Parathyroid adenoma (tissue), 2 donors: ENCODE measurements at regions not wholly inside any gene's neighbourhood (a gene's known extent, or its start where the extent isn't known, plus 50 kb on each side); places are given as distances from the start of the nearest gene placed in this dataset.

Experiments
- H2AFZ ChIP-seq: fragments of 300-600 bp; sonication (generic); one replicate; pipeline ENCODE4 v1.7.0; 2017; ENCODE audit warnings: antibody characterized with exemption, mild to moderate bottlenecking
- H3K27ac ChIP-seq: fragments of 300-600 bp; sonication (generic); one replicate; pipeline ENCODE4 v1.7.0; 2017
- H3K27me3 ChIP-seq: fragments of 300-600 bp; sonication (generic); one replicate; pipeline ENCODE4 v1.7.0; 2017; ENCODE audit warnings: low read length; ENCODE audit not compliant: control insufficient read depth, insufficient read depth
- H3K36me3 ChIP-seq: fragments of 300-600 bp; sonication (generic); one replicate; pipeline ENCODE4 v1.7.0; 2017; ENCODE audit warnings: low read length; ENCODE audit not compliant: control insufficient read depth, insufficient read depth
- H3K4me1 ChIP-seq: fragments of 300-600 bp; sonication (generic); one replicate; pipeline ENCODE4 v1.7.0; 2017; ENCODE audit warnings: control low read depth
- H3K4me2 ChIP-seq: fragments of 300-600 bp; sonication (generic); one replicate; pipeline ENCODE4 v1.7.0; 2017; ENCODE audit warnings: low read length
- H3K4me3 ChIP-seq: fragments of 300-600 bp; sonication (generic); one replicate; pipeline ENCODE4 v1.7.0; 2017; ENCODE audit warnings: low read depth, low read length
- H3K79me2 ChIP-seq: fragments of 300-600 bp; sonication (generic); one replicate; pipeline ENCODE4 v1.7.0; 2017; ENCODE audit warnings: control low read depth
- H3K9ac ChIP-seq: fragments of 300-600 bp; sonication (generic); one replicate; pipeline ENCODE4 v1.7.0; 2017; ENCODE audit warnings: mild to moderate bottlenecking
- H3K9me3 ChIP-seq: fragments of 300-600 bp; sonication (generic); one replicate; pipeline ENCODE4 v1.7.0; 2017; ENCODE audit warnings: low read length; ENCODE audit not compliant: control insufficient read depth
- TF ChIP-seq, protein P1 (sequence below): fragments of 300-600 bp; sonication (generic); IDR thresholded peaks from one replicate; pipeline ENCODE4 v1.7.0; 2017; ENCODE audit warnings: antibody characterized with exemption, mild to moderate bottlenecking
- donor health status: primary hyperparathyroidism.

DNA sequence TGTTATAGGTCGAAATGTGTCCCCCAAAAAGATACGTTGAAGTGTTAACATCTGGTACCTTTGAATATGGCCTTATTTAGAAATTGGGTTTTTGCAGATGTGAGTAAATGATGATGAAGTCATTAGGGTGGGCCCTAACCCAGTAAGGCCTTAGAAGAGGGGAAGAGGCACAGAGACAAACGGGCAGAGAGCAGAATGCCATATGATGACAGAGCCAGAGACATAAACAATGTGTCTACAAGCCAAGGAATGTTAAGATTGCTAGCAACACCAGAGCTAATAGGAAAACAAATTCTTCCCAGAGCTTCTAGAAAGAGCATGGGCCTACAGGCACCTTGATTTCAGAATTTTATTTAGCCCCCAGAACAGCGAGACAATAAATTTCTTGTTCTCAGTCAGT is 693.1 kb upstream of the NECTIN3 start:
- Histone ChIP-seq H2AFZ (no peak overlapping the region), H3K27ac (no peak overlapping the region), H3K4me1 (no peaks in the 10 kb centered on the region), H3K4me3 (no peak overlapping the region), H3K79me2 (no peaks in the 10 kb centered on the region), H3K27me3 (no peaks in the 10 kb centered on the region), H3K4me2 (no peak overlapping the region), H3K9ac (no peak overlapping the region), H3K9me3 (no peaks in the 10 kb centered on the region), H3K36me3 (no peaks in the 10 kb centered on the region)
- TF ChIP-seq, protein P1, sequence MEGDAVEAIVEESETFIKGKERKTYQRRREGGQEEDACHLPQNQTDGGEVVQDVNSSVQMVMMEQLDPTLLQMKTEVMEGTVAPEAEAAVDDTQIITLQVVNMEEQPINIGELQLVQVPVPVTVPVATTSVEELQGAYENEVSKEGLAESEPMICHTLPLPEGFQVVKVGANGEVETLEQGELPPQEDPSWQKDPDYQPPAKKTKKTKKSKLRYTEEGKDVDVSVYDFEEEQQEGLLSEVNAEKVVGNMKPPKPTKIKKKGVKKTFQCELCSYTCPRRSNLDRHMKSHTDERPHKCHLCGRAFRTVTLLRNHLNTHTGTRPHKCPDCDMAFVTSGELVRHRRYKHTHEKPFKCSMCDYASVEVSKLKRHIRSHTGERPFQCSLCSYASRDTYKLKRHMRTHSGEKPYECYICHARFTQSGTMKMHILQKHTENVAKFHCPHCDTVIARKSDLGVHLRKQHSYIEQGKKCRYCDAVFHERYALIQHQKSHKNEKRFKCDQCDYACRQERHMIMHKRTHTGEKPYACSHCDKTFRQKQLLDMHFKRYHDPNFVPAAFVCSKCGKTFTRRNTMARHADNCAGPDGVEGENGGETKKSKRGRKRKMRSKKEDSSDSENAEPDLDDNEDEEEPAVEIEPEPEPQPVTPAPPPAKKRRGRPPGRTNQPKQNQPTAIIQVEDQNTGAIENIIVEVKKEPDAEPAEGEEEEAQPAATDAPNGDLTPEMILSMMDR, result no peak

DNA sequence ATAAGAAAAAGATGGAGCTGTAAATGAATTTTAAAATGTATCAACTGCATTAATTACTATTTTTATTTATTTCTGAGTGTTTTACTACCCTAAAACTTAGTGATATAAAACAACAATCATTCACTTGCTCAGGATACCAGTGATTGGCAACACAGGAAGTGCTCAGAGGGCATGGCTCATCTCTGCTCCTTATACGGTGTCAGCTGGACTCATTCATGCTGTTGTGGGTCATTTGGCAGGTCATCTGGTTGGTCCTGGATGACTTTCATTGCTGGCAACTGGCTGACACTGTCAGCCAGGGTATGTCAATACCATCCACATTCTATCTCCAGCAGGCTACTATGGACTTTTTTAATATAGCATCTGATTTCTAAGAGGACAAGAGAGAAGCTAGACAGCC is 689.6 kb upstream of the NECTIN3 start:
- TF ChIP-seq, protein P1, result no peak
- H3K27me3 ChIP-seq, result no peaks in the 10 kb centered on the region

DNA sequence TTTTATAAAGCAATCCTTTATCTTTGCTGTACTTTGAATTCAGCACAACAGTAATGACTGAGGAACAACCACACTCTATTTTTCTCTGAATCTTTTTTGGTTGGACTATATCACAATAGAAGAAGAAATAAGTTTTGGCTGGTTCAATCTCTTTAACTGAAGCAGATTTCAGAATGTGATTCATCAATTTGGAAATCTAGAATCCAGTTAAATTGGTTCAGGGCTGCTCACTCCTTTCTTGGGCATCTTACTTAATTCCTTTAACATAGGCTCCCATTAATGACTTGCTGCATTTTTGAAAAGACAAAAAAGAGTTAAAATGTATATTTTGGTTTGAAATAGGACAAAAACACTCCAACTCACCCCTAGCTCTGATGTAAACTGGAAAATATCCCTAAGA is 688.3 kb upstream of the NECTIN3 start:
- Histone ChIP-seq H3K36me3 (no peaks in the 10 kb centered on the region), H3K9ac (no peak overlapping the region), H3K4me1 (no peaks in the 10 kb centered on the region), H3K79me2 (no peaks in the 10 kb centered on the region), H3K4me3 (no peak overlapping the region), H3K9me3 (no peaks in the 10 kb centered on the region), H3K27ac (no peak overlapping the region), H3K27me3 (no peaks in the 10 kb centered on the region), H3K4me2 (no peak overlapping the region), H2AFZ (no peak overlapping the region)
- TF ChIP-seq, protein P1, result no peak

More for the DNA sequence above, 689.6 kb upstream of the NECTIN3 start:
- Histone ChIP-seq H3K9ac (no peak overlapping the region), H3K36me3 (no peaks in the 10 kb centered on the region), H3K79me2 (no peaks in the 10 kb centered on the region), H3K9me3 (no peaks in the 10 kb centered on the region), H3K27ac (no peak overlapping the region), H3K4me2 (no peak overlapping the region), H3K4me3 (no peak overlapping the region), H2AFZ (no peak overlapping the region), H3K4me1 (no peaks in the 10 kb centered on the region)

- H3K4me1 ChIP-seq, result no peaks in the 10 kb centered on the region
- no peaks in the 10 kb centered on the region for H3K9me3 ChIP-seq
- TF ChIP-seq, protein P1, result no peak
- H3K79me2 ChIP-seq, result no peaks in the 10 kb centered on the region
- H3K4me2 ChIP-seq, result no peak overlapping the region
- no peak overlapping the region for H3K27ac ChIP-seq
- H3K27me3 ChIP-seq, result no peaks in the 10 kb centered on the region
- no peaks in the 10 kb centered on the region for H3K36me3 ChIP-seq
- H2AFZ ChIP-seq, result no peak overlapping the region
- H3K9ac ChIP-seq, result no peak overlapping the region
- no peak overlapping the region for H3K4me3 ChIP-seq
These were observed 687.0 kb upstream of the NECTIN3 start for GRCh38 chr3:110384601-110385000.

DNA sequence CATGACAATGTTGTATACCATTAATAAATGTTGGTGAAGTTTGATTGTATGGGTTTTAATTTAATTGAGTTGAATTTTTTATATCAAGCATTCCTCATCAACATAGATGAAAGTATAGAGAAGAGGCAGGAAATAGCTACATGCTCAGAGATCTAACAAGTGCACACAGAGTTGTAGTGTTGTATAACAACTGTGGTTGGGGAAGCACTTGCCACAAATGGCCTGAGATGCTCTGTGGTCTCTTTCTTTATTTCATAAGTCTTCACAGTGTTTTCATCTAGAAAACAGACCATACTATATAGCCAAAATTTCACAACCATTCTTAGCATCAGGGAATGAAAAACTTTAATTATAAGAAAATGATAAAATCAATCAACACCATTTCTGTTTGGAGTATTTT is 682.6 kb upstream of the NECTIN3 start:
- H3K36me3 ChIP-seq, result no peaks in the 10 kb centered on the region
- no peak overlapping the region for H3K4me2 ChIP-seq
- no peaks in the 10 kb centered on the region for H3K4me1 ChIP-seq
- H3K4me3 ChIP-seq, result no peak overlapping the region
- H3K9me3 ChIP-seq, result no peaks in the 10 kb centered on the region
- TF ChIP-seq, protein P1, result no peak
- no peaks in the 10 kb centered on the region for H3K27me3 ChIP-seq
- H3K27ac ChIP-seq, result no peak overlapping the region
- no peak overlapping the region for H3K9ac ChIP-seq
- no peaks in the 10 kb centered on the region for H3K79me2 ChIP-seq
- no peak overlapping the region for H2AFZ ChIP-seq
